K562 (cell line): ENCODE measurements at regions not wholly inside any gene's neighbourhood (a gene's known extent, or its start where the extent isn't known, plus 50 kb on each side); places are given as distances from the start of the nearest gene placed in this dataset.

Experiments
- ATF3 ChIP-seq, 2 experiments: fragments of 450-650 bp in 1 of 2; sonication (generic) in 1 of 2; formaldehyde crosslinking in 1 of 2; IDR thresholded peaks in 1 of 2; conservative IDR thresholded peaks in 1 of 2; 2 replicates each; pipeline versions ENCODE4 v1.6.1 to v1.8.1; 2016 to 2023; ENCODE audit warnings: mild to moderate bottlenecking in 2 of 2, moderate library complexity in 2 of 2, inconsistent platforms in 1 of 2, missing genetic modification reagents in 1 of 2
- ELK1 ChIP-seq: sonication (generic); formaldehyde crosslinking; IDR thresholded peaks from 2 replicates; pipeline ENCODE4 v1.8.1; 2022; ENCODE audit warnings: missing genetic modification reagents
- EP300 ChIP-seq: IDR thresholded peaks from 2 replicates; pipeline ENCODE4 v1.6.1; 2012; ENCODE audit warnings: low read length, improper control_type of control experiment
- FOXK1 ChIP-seq: sonication (generic); formaldehyde crosslinking; IDR thresholded peaks from 2 replicates; pipeline ENCODE4 v1.8.0; 2022; ENCODE audit warnings: missing genetic modification reagents, mild to moderate bottlenecking, borderline replicate concordance
- POLR2A ChIP-seq: fragments of 450-650 bp; conservative IDR thresholded peaks from 2 replicates; pipeline ENCODE4 v1.6.1; 2016
- TCF7L2 ChIP-seq: fragments of 150-350 bp; IDR thresholded peaks from 2 replicates; pipeline ENCODE4 v1.6.1; 2016; ENCODE audit warnings: low read depth, mild to moderate bottlenecking, low read length, moderate library complexity
- USF2 ChIP-seq: sonication (generic); formaldehyde crosslinking; IDR thresholded peaks from 2 replicates; pipeline ENCODE4 v1.5.0; 2020; ENCODE audit warnings: missing genetic modification reagents

- TF ChIP-seq ELK1 (CRISPR knock-in tag) (no peak), FOXK1 (no peak), TCF7L2 (no peak), ATF3 (IDR thresholded peaks at IDR 0.05) (no peak), ATF3 (CRISPR knock-in tag; conservative IDR thresholded peaks at IDR 0.05) (no peak), EP300 (no peak), POLR2A (no peak), USF2 (CRISPR knock-in tag) (no peak)
Observed at GRCh38 chr11:91446267-91446666, 778.4 kb upstream of the FAT3 start.
